Activated CD4-positive, CD25-positive, alpha-beta regulatory T cell treated with anti-CD3 and anti-CD28 coated beads, Interleukin-2, amount 50 U/mL, for 72 hours (primary cell): ENCODE measurements at regions not wholly inside any gene's neighbourhood (a gene's known extent, or its start where the extent isn't known, plus 50 kb on each side); places are given as distances from the start of the nearest gene placed in this dataset.

Experiments used
- DNase-seq: peaks from one replicate; pipeline ENCODE4 v3.0.0; 2021

DNA sequence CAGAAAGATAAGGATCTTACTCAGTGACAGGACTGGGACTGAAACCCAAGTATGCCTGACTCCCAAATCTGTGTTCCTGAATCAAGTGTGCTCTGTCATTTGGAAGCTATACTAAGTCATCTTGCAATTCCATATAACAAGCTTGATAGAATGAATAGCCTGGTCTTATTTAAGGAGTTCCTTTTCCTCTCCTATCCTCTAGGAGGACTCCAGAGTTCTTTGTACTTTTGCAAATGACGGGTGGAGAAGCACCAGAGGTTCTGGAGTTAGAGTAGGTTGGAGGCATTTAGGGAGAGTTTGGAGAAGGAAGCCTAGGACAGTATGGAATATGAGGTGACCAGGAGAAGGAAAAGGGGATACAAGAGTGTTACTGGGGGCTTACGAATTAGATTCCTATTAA is 92.9 kb upstream of the RCN1 start:
- DNase-seq, result no peak

DNA sequence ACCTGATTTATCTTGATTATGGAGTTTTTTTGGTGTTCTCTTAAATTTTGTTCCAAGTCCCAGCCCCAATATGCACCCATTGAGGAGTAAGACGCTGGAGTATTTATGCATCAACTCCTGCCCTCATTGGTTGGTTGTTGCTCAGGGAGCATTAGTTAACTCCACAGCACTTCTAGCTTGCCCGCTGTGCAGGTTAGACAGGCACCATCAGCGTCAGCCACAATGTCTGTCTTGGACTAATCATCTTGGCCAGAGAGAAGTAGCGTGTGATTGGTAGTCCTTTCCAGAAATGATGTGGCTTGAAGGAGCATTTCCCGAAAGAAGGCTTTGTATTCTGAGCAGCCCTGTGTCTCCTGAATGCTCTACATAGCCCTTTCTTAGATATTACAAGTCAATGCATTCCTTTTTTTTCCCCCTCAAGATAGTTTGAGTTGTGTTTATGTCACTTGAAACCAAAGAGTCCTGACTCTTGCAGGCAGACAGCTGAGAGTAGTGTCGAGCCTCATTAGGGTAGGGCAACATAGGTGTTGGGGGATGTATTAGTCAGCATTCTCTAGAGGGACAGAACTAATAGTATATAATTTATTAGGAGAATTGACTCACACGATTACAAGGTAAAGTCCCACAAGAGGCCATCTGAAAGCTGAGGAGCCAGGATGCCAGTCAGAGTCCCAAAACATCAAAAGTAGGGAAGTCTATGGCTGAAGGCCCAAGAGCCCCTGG is 94.6 kb upstream of the RCN1 start:
- no peak for DNase-seq

DNA sequence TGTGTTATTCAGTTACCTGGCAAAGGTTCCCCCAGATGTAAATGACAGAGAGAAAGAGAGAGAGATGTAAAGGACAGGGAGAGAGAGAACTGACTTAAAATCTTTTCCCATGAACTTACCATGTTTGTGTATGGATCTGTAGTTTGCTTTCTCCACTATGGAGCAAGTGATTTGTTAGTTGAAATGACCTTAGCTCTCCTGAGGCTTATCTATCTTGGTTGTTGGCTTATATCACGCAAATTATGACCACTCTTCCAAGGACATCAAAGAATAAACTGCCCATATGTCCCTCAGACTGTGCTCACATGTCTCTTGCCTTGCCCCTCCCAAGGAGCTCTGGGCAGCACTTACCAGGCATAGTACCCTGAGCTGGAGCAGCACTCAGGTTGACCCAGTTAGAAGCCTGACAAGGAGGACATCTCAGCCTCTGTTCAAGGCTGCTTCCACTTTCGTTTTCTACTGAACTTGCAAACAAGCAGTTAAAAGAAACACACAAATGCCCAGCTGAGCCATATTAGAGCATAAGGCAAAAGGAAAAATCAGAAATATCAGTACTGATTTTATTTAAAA is 95.3 kb upstream of the RCN1 start:
- DNase-seq, result no peak

DNA sequence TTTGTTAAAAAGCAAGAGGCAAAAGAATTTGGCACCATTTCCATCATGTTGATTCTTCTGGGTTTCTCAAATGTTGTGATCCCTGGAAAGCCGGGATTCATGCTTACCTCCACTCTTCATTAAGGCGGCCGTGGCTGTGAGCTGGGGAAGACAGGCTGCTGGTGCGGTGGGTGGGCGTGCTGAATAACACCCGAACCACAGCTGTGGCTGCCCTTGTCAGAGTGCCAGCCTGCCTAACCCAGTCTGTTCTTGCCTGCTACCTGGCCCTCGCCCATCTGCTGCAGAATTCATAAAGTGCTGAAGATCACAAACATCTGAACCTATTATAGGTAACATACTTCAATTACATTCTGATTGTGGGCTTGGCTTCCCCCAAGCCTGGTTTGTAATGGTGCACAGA is 95.8 kb upstream of the RCN1 start:
- DNase-seq, result no peak

DNA sequence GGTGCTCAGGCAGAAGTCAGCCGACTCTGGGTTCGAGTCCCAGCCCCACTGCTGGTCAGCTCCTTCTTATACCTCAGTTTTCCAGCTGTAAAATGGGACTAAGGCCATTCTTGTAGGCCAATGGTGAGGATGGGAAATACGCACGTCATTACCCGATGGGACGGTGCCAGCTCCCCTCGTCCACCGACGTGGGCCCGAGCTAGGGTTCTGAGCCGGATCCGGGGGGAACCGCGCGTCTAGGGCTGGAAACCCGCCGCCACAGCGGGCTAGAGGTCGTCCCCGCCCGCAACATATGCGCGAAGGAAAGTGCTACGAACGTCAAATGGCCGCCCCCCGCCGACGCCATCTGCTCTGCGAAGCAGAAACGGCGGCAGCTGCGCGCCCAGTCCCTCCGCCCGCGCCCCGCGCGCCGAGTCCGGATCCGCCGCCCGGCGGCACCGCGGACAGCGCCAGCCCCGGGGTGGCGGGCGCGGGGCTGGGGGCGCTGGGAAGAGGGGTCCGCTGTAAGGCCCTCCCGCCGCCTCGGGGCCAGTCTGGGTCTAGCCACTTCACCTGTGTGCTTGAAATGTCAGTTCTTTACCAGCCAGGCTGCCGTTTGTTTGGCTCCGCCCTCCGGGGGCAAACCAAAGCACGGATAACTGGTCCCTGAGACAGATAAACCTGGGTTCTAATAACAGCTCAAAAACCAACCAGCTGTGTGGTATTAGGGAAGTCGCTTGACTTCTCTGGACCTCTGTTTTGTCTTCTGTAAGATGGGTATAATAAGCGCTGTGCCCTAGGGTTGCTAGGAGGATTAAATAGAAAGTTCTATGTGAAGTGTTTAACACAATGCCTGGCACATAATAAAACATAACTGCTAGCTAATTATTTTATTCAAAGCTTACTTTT is 103.5 kb upstream of the RCN1 start:
- DNase-seq, result no peak

DNA sequence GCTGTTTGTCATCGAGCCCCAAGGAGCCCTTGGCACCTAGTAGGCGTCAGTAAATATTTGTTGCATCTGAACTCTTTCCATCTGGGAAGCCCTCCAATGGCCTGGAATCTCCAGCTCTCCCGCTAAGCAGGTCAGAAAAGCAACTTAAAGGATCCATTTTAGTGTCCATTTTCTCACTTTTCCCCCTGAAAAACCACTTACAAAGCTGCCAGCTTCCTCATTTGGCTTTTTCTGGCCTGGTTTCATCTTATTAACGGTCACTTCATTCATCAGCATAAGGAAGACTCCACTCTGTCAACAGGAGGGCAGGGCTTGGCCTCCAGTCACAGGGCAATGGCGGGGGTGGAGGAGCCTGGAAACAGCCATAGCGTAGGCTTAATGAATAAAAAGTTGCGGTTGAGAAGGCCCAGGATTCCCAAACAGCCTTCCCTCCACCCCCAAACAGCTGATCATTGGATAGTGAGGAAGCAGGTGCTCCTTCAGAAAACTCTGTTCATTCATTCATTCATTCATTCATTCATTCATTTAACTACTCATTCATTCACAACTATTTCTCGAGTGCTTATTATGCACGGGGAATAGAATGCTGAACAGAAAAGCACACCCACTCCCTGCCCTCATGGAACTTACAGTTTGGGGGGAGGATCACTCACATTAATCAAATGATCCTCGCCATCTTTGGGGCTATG is 104.5 kb upstream of the RCN1 start:
- no peak for DNase-seq

DNA sequence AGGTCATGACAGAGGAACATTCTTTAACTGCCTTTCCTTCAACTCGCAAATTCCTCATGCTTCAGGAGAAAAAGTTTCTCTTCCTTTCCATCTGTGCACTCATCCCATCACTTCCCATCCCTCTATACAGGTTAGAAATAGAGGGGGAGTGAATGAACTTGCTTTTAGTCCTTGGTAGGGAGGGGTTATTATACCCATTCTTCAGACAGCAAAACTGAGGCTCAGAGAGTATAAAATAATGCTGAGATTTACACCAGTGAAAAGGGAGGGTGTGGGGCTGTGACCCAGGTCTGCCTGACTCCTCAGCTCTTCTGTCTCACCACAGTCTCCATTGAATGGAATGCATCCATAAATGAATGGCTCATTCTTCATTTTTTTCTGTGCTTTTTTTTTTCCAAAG is 109.4 kb upstream of the RCN1 start:
- no peak for DNase-seq

DNA sequence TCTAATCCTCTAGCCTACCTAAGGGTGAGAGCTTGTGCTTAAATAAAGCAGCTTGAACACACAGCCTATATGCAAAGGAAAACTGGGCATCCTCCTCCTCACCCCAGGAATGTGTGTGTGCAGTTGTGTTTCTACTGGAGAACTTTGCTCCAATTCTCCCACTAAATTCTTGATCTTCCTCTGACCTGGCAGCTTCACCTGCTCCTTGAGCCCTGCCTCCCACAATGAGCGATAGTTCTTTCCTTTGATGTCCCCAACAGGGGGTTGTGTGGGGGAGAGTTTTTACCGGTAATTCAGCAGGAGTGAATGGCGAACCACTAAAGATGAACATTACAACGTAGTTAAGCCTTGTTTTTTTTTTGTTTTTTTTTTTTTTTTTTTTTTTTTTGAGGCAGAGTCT is 113.5 kb upstream of the RCN1 start:
- no peak for DNase-seq

DNA sequence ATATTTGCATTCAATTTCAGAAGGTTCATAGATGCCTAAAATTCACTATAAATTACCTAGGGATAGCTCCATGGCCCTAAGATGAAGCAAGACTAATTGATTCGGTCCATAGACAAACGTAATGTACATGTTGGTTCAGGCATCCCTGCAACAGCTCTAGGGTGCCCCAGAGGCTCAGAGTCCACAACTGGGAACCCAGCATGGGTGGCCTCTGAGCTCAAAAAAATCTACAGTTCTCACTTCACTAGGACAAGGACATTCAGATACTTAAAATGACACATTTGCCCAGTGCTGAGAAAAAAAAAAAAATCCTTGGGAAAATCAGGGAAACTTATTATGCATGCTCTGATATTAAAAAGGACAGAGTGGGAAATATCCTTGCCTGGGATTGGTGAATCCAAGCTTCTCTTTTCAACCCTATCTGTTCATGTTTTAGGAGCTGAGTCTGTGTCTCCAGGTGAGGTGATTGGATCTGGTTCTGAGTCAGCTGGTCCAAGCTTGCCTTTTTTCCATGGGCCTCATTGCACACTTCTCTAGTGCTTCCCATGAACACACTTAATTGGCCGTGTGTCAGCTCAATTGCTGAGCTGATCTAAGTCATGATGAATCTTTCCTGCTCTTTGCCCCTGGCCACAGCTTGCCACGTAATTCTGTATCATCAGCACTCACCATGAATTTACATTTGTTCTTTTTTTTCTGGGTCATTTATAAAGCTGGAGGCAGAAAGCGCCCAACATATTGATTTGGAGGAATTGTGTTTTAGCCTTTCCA is 116.3 kb upstream of the RCN1 start:
- DNase-seq, result no peak

DNA sequence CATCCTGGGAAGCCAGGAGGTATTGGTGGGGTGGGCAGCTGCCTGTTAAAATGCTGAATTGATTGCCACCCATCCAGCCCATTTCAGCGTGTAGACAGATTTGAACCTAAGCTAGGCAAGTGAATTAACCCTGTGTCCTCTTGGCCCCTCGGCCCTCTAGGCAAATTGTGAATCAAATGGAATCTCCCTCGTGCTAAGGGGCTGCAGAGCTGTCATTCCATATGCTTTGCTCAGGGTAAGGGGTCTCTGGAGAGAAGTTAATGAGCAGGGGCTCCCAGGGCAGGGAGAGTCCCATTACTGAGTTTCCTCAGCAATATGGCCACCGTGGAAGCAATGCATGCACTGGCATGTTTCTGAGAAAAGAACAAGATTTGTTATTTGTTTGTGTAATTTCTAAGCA is 117.7 kb upstream of the RCN1 start:
- no peak for DNase-seq

DNA sequence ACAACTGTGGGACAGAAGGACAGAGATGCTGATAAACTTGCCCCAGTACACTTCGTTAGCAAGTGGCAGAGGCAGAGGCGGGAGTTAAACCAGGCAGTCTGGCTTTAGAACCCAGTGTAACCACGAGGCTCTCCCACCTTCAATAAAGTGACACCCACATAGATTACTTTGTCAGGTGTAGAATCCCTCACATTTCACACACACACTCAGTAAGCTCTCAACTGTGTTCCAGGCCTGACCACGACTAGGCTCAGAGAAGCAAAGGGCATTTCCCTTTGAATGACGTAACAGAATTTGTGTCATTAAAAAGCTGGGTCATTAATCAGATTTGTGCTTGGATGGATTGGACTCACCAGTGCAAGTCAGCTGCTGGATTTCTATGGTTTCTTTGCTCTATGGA is 118.3 kb upstream of the RCN1 start:
- no peak for DNase-seq

DNA sequence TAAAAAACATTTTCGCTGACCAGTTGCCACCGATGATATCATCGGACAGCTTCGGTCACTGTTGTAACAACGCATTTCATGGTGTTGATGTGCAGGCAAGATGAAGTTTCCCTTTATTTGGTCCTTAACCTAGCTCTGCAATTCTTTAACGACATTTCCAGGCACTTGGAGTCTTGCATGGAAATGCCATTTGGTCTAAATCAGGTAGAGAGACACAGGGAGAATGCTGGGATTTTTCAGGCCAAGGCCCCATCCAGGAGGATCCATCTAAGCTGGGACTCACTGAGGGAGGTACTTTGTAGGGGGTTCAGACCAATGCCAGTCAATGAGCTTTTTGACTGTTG is 121.5 kb upstream of the RCN1 start:
- no peak for DNase-seq

DNA sequence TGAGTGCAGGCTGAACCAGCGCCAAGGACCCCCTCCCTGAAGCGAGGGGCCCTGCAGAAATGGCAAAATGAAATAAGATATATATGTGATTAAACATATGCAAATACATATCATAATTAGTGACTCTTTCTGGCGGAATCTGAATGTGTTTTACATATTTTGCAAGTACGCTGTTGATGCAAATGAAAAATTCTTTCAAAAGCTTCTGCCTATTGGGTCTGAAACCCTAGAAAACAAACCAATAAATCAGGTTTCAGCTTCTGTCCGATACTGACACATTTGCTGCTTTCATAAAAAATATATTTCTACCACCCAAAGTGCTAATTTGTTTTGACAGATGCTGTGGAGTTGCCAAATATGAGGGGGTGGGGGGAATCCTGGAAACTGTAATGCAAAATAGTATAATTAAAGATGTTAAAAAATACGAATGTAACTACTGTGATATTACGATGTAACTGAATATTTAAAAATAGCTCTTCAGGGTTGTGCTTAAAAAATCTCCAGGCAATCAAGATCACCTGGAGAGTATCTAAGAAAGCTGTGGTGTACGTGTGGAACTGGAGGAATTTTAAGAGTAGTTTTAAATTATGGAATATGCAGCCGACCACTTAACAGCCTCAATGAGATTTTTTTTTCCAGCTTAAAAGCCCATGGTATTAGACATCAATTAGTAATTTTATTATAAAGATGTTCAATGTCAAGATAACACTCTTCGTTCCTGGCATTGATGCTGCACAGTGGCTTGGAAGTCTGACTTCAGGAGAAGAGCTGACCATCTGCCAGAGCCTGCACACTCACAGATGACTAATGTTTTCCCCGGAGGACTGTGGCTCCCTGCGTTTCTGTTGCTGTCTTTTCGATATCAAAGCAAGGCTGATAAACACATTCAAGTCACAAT is 122.2 kb upstream of the RCN1 start:
- no peak for DNase-seq

DNA sequence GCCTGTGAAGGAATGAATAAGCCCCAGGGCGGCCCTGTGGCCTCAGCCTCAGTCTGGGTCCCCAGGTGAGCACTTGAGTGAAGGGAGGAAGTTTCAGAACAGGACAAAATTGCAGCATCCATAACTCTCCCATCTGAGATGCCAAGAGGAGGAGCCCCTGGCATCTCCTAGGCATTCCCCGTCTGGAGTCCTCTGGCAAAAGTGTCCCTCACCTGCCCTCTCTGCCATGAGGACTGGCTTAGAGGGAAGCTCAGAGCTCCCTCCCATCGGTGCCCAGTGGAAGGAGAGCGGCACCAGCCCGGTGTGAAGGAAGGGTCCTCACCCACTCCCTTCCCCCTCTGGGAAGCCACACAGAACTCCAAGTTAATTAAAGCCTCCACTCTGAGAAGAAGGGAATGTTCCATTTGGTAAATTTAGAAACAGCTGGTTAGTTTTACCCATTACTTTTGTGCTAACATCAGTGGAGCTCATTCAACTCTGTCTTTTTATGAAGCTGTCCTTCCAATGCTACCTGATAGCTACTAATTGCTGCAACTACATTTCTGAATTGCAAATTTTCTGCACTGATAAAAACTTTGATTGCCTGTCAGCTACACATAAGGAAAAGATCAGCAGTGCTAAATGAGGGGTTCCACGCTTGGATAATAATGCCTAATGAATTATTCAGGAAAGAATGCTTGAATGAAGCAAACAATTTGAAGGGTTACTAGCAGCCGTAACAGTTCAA is 123.3 kb upstream of the RCN1 start:
- DNase-seq, result no peak

DNA sequence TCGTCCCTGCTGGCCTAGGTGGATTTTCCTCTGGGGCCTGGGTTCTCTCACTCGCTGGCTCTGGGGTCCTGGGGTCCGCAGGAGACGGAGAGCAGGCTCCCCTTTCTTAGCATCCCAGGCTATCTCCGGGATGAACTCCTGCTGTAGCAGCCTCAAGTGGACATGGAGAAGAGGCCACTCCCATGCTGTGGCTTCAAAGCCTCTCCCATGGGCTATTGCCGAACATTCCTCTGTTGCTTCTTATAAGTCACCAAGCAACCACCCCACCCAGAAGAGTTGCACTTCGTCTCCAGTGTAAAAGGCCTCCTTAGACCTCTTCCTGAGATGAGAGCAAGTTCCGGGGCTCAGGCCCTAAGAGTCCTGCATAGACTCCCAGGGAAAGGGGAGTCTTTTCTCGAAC is 124.0 kb upstream of the RCN1 start:
- DNase-seq, result no peak

DNA sequence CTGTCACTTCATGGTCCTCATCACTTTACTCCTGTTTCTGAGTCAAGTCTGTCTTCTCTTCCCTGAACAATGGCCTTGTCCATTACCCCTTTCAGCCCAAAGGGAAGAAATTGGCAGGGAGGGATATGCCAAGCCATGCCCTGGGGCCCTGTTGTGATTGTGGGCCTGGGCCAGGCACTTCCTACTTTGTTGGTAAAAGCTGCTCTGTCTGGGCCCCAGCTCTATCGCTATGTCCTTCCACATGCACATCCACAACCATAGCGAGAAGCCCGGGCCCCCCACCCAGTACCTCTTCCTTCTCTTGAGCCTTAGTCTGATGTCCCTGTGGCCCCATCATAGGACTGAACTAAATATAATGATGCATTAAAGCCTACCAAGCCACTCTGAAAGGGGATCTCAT is 126.7 kb upstream of the RCN1 start:
- no peak for DNase-seq

DNA sequence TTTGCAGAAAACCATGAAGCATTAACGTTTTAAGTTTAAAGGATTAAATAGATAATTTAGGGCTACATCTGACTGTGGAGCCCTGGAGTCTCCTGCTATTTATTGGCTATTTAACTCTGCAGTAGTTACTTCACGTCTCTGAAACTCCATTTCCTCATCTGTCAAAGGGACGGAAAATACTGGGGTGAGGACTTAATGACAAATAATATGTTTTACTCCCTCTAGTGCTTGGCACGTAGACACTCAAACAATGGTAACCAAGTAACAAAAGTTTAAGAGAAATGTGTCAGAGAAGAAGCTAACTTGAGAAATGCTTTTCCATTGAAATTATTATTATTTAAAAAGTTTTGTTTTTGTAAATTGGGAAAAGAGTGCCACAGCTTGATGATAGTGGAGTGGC is 130.7 kb upstream of the RCN1 start:
- DNase-seq, result no peak

DNA sequence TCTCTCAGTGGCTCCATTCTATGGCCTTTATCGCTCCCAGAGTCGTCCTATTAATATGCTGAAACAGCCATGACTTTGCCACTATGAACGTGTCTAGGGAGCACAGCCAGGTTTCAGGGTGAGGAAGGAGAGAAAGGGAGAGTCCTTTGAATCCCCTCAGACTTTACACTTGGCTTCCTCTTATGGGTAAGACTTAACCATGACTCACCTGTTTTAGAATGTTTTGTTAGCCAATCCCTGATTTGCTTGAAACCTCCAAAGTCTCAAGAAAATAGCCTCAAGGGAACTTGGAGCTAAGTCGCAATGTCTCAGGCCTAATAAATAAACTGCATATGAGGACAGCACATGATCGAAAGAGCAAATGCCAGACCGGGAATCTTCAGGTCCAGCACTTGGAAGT is 131.2 kb upstream of the RCN1 start:
- DNase-seq, result no peak

DNA sequence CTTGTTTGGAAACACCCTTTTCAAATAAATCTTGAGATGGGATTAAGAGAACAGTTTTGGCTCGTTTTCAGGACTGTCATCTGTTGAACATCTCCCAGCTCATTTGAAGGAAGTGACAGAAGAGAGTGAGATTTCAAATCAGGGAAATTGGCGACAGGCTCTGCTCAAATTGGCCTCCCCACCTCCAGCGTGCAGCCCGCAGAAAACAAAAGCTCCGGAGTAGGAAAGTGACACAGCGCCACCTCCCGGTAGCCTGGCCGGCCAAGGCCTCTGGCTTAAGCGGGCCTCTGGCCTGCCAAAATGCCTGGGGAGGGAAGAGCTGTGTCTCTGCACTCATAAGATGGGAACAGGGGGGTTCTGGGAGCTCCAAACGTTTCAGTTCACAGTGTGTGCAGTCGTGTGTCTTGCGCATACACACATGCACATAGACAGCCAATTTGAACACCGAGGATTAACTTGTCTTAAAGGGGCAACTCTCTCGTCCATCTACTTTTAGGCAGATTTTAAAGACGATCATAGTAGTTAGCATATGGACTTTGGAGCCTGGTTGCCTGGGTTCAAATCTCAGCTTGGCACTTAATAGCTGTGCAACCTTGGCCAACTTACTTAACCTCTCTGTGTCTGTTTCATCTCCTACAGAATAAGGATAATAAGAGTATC is 132.7 kb upstream of the RCN1 start:
- DNase-seq, result peak; percentile 61

DNA sequence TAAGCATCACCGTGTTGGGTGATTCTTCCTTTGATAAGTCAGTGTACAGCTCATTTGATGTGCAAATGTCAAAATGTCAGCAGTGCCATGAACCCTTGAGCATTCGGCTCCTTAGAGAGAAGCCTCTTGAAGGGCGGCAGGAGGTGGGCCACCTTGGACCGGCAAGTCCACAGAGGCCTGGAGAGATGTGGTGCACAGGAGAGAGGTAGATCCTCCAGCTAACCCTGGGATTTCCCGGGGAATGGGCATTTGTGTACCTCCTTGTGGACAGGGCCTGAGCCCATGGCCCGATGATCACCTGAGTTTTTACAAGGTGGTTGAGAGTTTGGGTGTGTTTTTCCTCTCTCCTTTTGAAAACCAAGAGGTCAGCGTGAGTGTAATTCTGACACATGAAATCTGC is 133.2 kb upstream of the RCN1 start:
- DNase-seq, result no peak

DNA sequence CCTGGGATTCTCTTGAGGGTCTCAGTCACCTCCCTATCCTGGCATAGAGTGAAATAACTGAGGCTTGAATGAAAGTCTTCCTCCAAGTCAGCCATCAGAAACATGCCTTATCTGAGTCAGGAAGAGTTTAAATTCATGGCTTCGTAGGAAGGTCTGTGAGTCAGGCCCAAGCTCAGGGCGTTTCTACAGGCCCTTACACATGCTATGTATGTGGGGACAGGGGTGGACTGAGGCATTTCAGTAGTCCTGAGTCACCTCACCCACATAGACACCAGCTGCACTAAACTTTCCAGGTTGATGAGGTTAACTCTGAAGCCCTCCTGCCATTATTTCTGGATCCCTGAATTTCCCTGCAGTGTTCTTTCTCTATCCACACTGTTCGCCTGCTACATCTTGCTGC is 134.6 kb upstream of the RCN1 start:
- DNase-seq, result no peak
